ENCODE measurements at regions not wholly inside any gene's neighbourhood (a gene's known extent, or its start where the extent isn't known, plus 50 kb on each side); places are given as distances from the start of the nearest gene placed in this dataset.

DNA sequence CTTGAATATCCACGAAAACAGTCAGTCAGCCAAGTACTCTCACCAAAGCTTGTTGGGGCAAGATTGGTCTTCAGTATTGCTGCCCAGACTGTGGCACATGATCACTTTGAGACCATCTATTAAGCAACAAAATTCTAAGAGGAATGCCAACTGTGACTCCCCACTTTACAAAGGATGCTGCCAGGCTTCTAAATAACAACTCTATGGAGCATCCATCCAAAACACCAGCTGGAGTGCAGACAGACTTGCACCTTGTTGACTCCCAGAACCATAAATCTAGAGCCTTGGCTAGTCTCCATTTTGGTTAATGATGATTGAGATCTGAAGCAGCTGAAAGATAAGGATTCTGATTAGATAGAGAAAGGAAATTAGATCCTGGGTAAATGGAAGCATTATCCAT, 132.8 kb downstream of the DIO2 start:
- no peak for TF ChIP-seq SMC3 (IDR thresholded peaks at IDR 0.05)
- TF ChIP-seq, protein P1, sequence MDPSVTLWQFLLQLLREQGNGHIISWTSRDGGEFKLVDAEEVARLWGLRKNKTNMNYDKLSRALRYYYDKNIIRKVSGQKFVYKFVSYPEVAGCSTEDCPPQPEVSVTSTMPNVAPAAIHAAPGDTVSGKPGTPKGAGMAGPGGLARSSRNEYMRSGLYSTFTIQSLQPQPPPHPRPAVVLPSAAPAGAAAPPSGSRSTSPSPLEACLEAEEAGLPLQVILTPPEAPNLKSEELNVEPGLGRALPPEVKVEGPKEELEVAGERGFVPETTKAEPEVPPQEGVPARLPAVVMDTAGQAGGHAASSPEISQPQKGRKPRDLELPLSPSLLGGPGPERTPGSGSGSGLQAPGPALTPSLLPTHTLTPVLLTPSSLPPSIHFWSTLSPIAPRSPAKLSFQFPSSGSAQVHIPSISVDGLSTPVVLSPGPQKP (IDR thresholded peaks at IDR 0.05; ENCODE audit: low read depth, low read length) = no peak
- no peak for TF ChIP-seq MYC (IDR thresholded peaks at IDR 0.05; ENCODE audit: borderline replicate concordance, low read length)
- no peak for TF ChIP-seq NPAS2 (CRISPR knock-in tag; IDR thresholded peaks at IDR 0.05; ENCODE audit: borderline replicate concordance)
- no peak for TF ChIP-seq HOXB5 (CRISPR knock-in tag; IDR thresholded peaks at IDR 0.05)
- TF ChIP-seq ZSCAN20 (CRISPR knock-in tag; IDR thresholded peaks at IDR 0.05) = no peak
- no peak for TF ChIP-seq CBX2 (IDR thresholded peaks at IDR 0.05; ENCODE audit: borderline replicate concordance, low read depth)
- TF ChIP-seq HOXA7 (CRISPR knock-in tag; IDR thresholded peaks at IDR 0.05) = no peak
- TF ChIP-seq, protein P2, sequence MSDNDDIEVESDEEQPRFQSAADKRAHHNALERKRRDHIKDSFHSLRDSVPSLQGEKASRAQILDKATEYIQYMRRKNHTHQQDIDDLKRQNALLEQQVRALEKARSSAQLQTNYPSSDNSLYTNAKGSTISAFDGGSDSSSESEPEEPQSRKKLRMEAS (IDR thresholded peaks at IDR 0.05) = no peak
- TF ChIP-seq PHF8 (IDR thresholded peaks at IDR 0.05; ENCODE audit: borderline replicate concordance, low read depth) = no peak
- no peak for TF ChIP-seq ZFP36 (IDR thresholded peaks at IDR 0.05; ENCODE audit: borderline replicate concordance, partially characterized antibody)
- DNase-seq (ENCODE audit: low read depth in 1 of 2, low spot score in 1 of 2) = no peak
- ChIA-PET POLR2A (no interaction called here), CTCF (interaction anchor here (1.6 to 2.4 kb wide), 3 partner anchors 9 to 772 kb away, joined by 3 to 10 read pairs (median 7); no protein-coding TSS in a partner anchor)
- ATAC-seq = no peak
- Histone ChIP-seq H3K27ac (no peak overlapping the region), H3K4me3 (no peak overlapping the region), H3K4me1 (no peaks in the 10 kb centered on the region), H3K9me3 (no peaks in the 10 kb centered on the region), H3K4me2 (no peak overlapping the region)
- no peak for FAIRE-seq
- 32% methylated on average over 1 of the region's 1 CpG for WGBS (ENCODE audit: missing lambda C conversion rate)

DNA sequence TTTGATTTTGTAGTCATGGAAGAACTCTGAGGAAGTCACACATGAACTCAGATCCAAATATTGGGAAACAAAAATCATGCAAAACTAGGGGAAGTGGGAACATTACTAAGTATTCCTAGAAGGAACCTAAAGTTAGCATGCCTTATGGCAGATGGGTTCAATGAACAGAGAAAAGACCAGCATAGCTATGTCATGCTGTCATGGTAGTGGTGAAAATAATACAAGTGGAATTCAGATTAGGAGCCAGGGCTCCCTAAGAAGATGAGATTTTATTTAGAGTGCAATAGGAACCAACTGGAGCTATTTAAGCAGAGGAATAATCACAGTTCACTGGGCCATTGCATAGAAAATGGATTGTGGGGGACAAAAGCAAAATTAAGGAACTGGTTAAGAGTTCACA, 134.0 kb downstream of the DIO2 start:
- no peak for ATAC-seq
- TF ChIP-seq, protein P1 (IDR thresholded peaks at IDR 0.05; ENCODE audit: low read depth, low read length) = no peak
- no peak for TF ChIP-seq RAD21 (conservative IDR thresholded peaks at IDR 0.05 in 1 of 2, IDR thresholded peaks at IDR 0.05 in 1 of 2)
- no peak for TF ChIP-seq HDAC2 (IDR thresholded peaks at IDR 0.05)
- TF ChIP-seq NR3C1 (IDR thresholded peaks at IDR 0.05) = no peak
- no peak for TF ChIP-seq ZC3H11A (IDR thresholded peaks at IDR 0.05)
- TF ChIP-seq CEBPB (IDR thresholded peaks at IDR 0.05) = no peak
- TF ChIP-seq, protein P3, sequence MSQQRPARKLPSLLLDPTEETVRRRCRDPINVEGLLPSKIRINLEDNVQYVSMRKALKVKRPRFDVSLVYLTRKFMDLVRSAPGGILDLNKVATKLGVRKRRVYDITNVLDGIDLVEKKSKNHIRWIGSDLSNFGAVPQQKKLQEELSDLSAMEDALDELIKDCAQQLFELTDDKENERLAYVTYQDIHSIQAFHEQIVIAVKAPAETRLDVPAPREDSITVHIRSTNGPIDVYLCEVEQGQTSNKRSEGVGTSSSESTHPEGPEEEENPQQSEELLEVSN (IDR thresholded peaks at IDR 0.05; ENCODE audit: borderline replicate concordance, low read depth) = no peak
- no peak for TF ChIP-seq RCOR1 (IDR thresholded peaks at IDR 0.05; ENCODE audit: low read depth, low read length)
- TF ChIP-seq ZFP36 (IDR thresholded peaks at IDR 0.05; ENCODE audit: borderline replicate concordance, partially characterized antibody) = no peak
- TF ChIP-seq ZNF302 (CRISPR knock-in tag; IDR thresholded peaks at IDR 0.05) = no peak
- TF ChIP-seq, protein P4, sequence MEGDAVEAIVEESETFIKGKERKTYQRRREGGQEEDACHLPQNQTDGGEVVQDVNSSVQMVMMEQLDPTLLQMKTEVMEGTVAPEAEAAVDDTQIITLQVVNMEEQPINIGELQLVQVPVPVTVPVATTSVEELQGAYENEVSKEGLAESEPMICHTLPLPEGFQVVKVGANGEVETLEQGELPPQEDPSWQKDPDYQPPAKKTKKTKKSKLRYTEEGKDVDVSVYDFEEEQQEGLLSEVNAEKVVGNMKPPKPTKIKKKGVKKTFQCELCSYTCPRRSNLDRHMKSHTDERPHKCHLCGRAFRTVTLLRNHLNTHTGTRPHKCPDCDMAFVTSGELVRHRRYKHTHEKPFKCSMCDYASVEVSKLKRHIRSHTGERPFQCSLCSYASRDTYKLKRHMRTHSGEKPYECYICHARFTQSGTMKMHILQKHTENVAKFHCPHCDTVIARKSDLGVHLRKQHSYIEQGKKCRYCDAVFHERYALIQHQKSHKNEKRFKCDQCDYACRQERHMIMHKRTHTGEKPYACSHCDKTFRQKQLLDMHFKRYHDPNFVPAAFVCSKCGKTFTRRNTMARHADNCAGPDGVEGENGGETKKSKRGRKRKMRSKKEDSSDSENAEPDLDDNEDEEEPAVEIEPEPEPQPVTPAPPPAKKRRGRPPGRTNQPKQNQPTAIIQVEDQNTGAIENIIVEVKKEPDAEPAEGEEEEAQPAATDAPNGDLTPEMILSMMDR (IDR thresholded peaks at IDR 0.05) = no peak
- TF ChIP-seq KDM1A (IDR thresholded peaks at IDR 0.05; ENCODE audit: low read depth) = no peak
- TF ChIP-seq EHMT2 (IDR thresholded peaks at IDR 0.05; ENCODE audit: low read depth) = no peak
- TF ChIP-seq TP53 (CRISPR knock-in tag; IDR thresholded peaks at IDR 0.05) = no peak
- no peak for TF ChIP-seq ESRRA (IDR thresholded peaks at IDR 0.05; ENCODE audit: borderline replicate concordance, low read length)
- TF ChIP-seq, protein P5, sequence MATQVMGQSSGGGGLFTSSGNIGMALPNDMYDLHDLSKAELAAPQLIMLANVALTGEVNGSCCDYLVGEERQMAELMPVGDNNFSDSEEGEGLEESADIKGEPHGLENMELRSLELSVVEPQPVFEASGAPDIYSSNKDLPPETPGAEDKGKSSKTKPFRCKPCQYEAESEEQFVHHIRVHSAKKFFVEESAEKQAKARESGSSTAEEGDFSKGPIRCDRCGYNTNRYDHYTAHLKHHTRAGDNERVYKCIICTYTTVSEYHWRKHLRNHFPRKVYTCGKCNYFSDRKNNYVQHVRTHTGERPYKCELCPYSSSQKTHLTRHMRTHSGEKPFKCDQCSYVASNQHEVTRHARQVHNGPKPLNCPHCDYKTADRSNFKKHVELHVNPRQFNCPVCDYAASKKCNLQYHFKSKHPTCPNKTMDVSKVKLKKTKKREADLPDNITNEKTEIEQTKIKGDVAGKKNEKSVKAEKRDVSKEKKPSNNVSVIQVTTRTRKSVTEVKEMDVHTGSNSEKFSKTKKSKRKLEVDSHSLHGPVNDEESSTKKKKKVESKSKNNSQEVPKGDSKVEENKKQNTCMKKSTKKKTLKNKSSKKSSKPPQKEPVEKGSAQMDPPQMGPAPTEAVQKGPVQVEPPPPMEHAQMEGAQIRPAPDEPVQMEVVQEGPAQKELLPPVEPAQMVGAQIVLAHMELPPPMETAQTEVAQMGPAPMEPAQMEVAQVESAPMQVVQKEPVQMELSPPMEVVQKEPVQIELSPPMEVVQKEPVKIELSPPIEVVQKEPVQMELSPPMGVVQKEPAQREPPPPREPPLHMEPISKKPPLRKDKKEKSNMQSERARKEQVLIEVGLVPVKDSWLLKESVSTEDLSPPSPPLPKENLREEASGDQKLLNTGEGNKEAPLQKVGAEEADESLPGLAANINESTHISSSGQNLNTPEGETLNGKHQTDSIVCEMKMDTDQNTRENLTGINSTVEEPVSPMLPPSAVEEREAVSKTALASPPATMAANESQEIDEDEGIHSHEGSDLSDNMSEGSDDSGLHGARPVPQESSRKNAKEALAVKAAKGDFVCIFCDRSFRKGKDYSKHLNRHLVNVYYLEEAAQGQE (IDR thresholded peaks at IDR 0.05) = no peak
- TF ChIP-seq POLR2A (IDR thresholded peaks at IDR 0.05; ENCODE audit: low read length) = no peak
- TF ChIP-seq GATA3 (IDR thresholded peaks at IDR 0.05; ENCODE audit: borderline replicate concordance) = no peak
- TF ChIP-seq EHF (CRISPR knock-in tag; IDR thresholded peaks at IDR 0.05) = no peak
- Histone ChIP-seq H3K4me2 (no peak overlapping the region), H3K9me3 (no peaks in the 10 kb centered on the region), H3K27ac (no peak overlapping the region), H3K4me1 (no peaks in the 10 kb centered on the region), H3K4me3 (no peak overlapping the region)
- POLR2A ChIA-PET = no interaction called here
- CTCF ChIA-PET = interaction anchor here (0.9 to 2.4 kb wide), 3 partner anchors 8 to 21 kb away, joined by 4 to 10 read pairs (median 7); no protein-coding TSS in a partner anchor
- DNase-seq (ENCODE audit: low read depth in 1 of 2, low spot score in 1 of 2) = no peak
- no peak for FAIRE-seq

All from A549 (cell line).